GM12892 (cell line): ENCODE measurements at regions not wholly inside any gene's neighbourhood (a gene's known extent, or its start where the extent isn't known, plus 50 kb on each side); places are given as distances from the start of the nearest gene placed in this dataset.

ENCODE experiments used
- POLR2A ChIP-seq: IDR thresholded peaks from 2 replicates; pipeline ENCODE4 v1.6.1; 2011; ENCODE audit warnings: low read depth, low read length, control low read depth
- POLR2AphosphoS5 ChIP-seq: IDR thresholded peaks from 2 replicates; pipeline ENCODE4 v1.6.1; 2011; ENCODE audit warnings: low read depth, low read length, control low read depth
- TAF1 ChIP-seq: IDR thresholded peaks from 2 replicates; pipeline ENCODE4 v1.6.1; 2011; ENCODE audit warnings: low read depth, mild to moderate bottlenecking, control low read depth, low read length, borderline replicate concordance

- TF ChIP-seq POLR2AphosphoS5, result no peak
- TF ChIP-seq POLR2A, result no peak
- no peak for TF ChIP-seq TAF1
Observed at GRCh38 chr3:26082911-26083310, 293.0 kb downstream of the OXSM start.
